ENCODE measurements at regions not wholly inside any gene's neighbourhood (a gene's known extent, or its start where the extent isn't known, plus 50 kb on each side); places are given as distances from the start of the nearest gene placed in this dataset.

- peaks cover 56% of the 10 kb centered on the region for H3K4me1 Mint-ChIP-seq
- no peak overlapping the region for H3K27ac Mint-ChIP-seq
- no peak overlapping the region for H3K4me3 Mint-ChIP-seq
- H3K36me3 Mint-ChIP-seq: no peaks in the 10 kb centered on the region
- H3K9me3 Mint-ChIP-seq: no peaks in the 10 kb centered on the region
- no peaks in the 10 kb centered on the region for H3K27me3 Mint-ChIP-seq
Measured at GRCh38 chr9:22241024-22241423, 205.6 kb upstream of the DMRTA1 start.

- Mint-ChIP-seq H3K36me3 (no peaks in the 10 kb centered on the region), H3K4me3 (no peak overlapping the region), H3K9me3 (no peaks in the 10 kb centered on the region), H3K27ac (peak overlapping the region; percentile 30), H3K4me1 (peaks cover 56% of the 10 kb centered on the region), H3K27me3 (no peaks in the 10 kb centered on the region)
Measured at GRCh38 chr9:22241611-22242010, 205.0 kb upstream of the DMRTA1 start.

- Mint-ChIP-seq H3K27me3 (peaks cover 4% of the 10 kb centered on the region), H3K4me3 (no peak overlapping the region), H3K4me1 (peaks cover 34% of the 10 kb centered on the region), H3K27ac (no peak overlapping the region), H3K9me3 (no peaks in the 10 kb centered on the region), H3K36me3 (no peaks in the 10 kb centered on the region)
Measured at GRCh38 chr9:22244139-22245011, 202.2 kb upstream of the DMRTA1 start.

- Mint-ChIP-seq H3K36me3 (peaks cover 3% of the 10 kb centered on the region), H3K27me3 (peaks cover 12% of the 10 kb centered on the region), H3K27ac (no peak overlapping the region), H3K9me3 (peaks cover 19% of the 10 kb centered on the region), H3K4me3 (no peak overlapping the region), H3K4me1 (no peaks in the 10 kb centered on the region)
Measured at GRCh38 chr9:22255337-22255736, 191.3 kb upstream of the DMRTA1 start.

GRCh38 chr9:22256381-22256780 is 190.2 kb upstream of the DMRTA1 start:
- H3K36me3 Mint-ChIP-seq: peaks cover 3% of the 10 kb centered on the region
- peaks cover 12% of the 10 kb centered on the region for H3K27me3 Mint-ChIP-seq
- no peak overlapping the region for H3K4me3 Mint-ChIP-seq
- H3K9me3 Mint-ChIP-seq: peaks cover 19% of the 10 kb centered on the region
- no peaks in the 10 kb centered on the region for H3K4me1 Mint-ChIP-seq
- no peak overlapping the region for H3K27ac Mint-ChIP-seq

GRCh38 chr9:22257026-22257816 is 189.4 kb upstream of the DMRTA1 start:
- H3K27ac Mint-ChIP-seq: no peak overlapping the region

GRCh38 chr9:22265038-22265437 is 181.6 kb upstream of the DMRTA1 start:
- H3K27me3 Mint-ChIP-seq: peaks cover 4% of the 10 kb centered on the region
- peaks cover 33% of the 10 kb centered on the region for H3K9me3 Mint-ChIP-seq
- H3K27ac Mint-ChIP-seq: no peak overlapping the region
- H3K4me3 Mint-ChIP-seq: no peak overlapping the region
- no peaks in the 10 kb centered on the region for H3K4me1 Mint-ChIP-seq
- H3K36me3 Mint-ChIP-seq: peaks cover 2% of the 10 kb centered on the region

More at GRCh38 chr9:22257026-22257816, 189.4 kb upstream of the DMRTA1 start:
- H3K9me3 Mint-ChIP-seq: peaks cover 12% of the 10 kb centered on the region
- peaks cover 12% of the 10 kb centered on the region for H3K27me3 Mint-ChIP-seq
- H3K36me3 Mint-ChIP-seq: peaks cover 3% of the 10 kb centered on the region
- H3K4me3 Mint-ChIP-seq: no peak overlapping the region
- no peaks in the 10 kb centered on the region for H3K4me1 Mint-ChIP-seq

- no peak overlapping the region for H3K27ac Mint-ChIP-seq
- peaks cover 6% of the 10 kb centered on the region for H3K27me3 Mint-ChIP-seq
- H3K4me1 Mint-ChIP-seq: no peaks in the 10 kb centered on the region
- H3K9me3 Mint-ChIP-seq: peaks cover 33% of the 10 kb centered on the region
- H3K36me3 Mint-ChIP-seq: peaks cover 2% of the 10 kb centered on the region
- no peak overlapping the region for H3K4me3 Mint-ChIP-seq
Measured at GRCh38 chr9:22265534-22265933, 181.1 kb upstream of the DMRTA1 start.

- Mint-ChIP-seq H3K27ac (no peak overlapping the region), H3K9me3 (peaks cover 4% of the 10 kb centered on the region), H3K4me1 (no peaks in the 10 kb centered on the region), H3K27me3 (peaks cover 1% of the 10 kb centered on the region), H3K36me3 (no peaks in the 10 kb centered on the region), H3K4me3 (no peak overlapping the region)
Measured at GRCh38 chr9:22274477-22274876, 172.1 kb upstream of the DMRTA1 start.

- peaks cover 2% of the 10 kb centered on the region for H3K9me3 Mint-ChIP-seq
Measured at GRCh38 chr9:22278426-22278825, 168.2 kb upstream of the DMRTA1 start.

GRCh38 chr9:22279636-22280035 is 167.0 kb upstream of the DMRTA1 start:
- H3K27ac Mint-ChIP-seq: no peak overlapping the region
- H3K4me3 Mint-ChIP-seq: no peak overlapping the region
- H3K9me3 Mint-ChIP-seq: no peaks in the 10 kb centered on the region
- H3K36me3 Mint-ChIP-seq: no peaks in the 10 kb centered on the region
- no peaks in the 10 kb centered on the region for H3K27me3 Mint-ChIP-seq
- no peaks in the 10 kb centered on the region for H3K4me1 Mint-ChIP-seq

More at GRCh38 chr9:22278426-22278825, 168.2 kb upstream of the DMRTA1 start:
- H3K36me3 Mint-ChIP-seq: no peaks in the 10 kb centered on the region
- H3K27ac Mint-ChIP-seq: no peak overlapping the region
- H3K4me1 Mint-ChIP-seq: no peaks in the 10 kb centered on the region
- H3K4me3 Mint-ChIP-seq: no peak overlapping the region
- H3K27me3 Mint-ChIP-seq: no peaks in the 10 kb centered on the region

- Mint-ChIP-seq H3K4me1 (no peaks in the 10 kb centered on the region), H3K27me3 (peaks cover 4% of the 10 kb centered on the region), H3K36me3 (no peaks in the 10 kb centered on the region), H3K9me3 (no peaks in the 10 kb centered on the region), H3K27ac (no peak overlapping the region), H3K4me3 (no peak overlapping the region)
Measured at GRCh38 chr9:22285066-22285465, 161.6 kb upstream of the DMRTA1 start.

- no peaks in the 10 kb centered on the region for H3K9me3 Mint-ChIP-seq
- H3K27me3 Mint-ChIP-seq: peaks cover 5% of the 10 kb centered on the region
- no peak overlapping the region for H3K27ac Mint-ChIP-seq
- H3K4me3 Mint-ChIP-seq: no peak overlapping the region
- H3K36me3 Mint-ChIP-seq: no peaks in the 10 kb centered on the region
- no peaks in the 10 kb centered on the region for H3K4me1 Mint-ChIP-seq
Measured at GRCh38 chr9:22286661-22287060, 160.0 kb upstream of the DMRTA1 start.

- Mint-ChIP-seq H3K36me3 (no peaks in the 10 kb centered on the region), H3K27ac (no peak overlapping the region), H3K27me3 (peaks cover 5% of the 10 kb centered on the region), H3K9me3 (no peaks in the 10 kb centered on the region), H3K4me1 (no peaks in the 10 kb centered on the region), H3K4me3 (no peak overlapping the region)
Measured at GRCh38 chr9:22288661-22289060, 158.0 kb upstream of the DMRTA1 start.

- Mint-ChIP-seq H3K4me1 (no peaks in the 10 kb centered on the region), H3K9me3 (no peaks in the 10 kb centered on the region), H3K4me3 (no peak overlapping the region), H3K27ac (no peak overlapping the region), H3K27me3 (peaks cover 12% of the 10 kb centered on the region), H3K36me3 (no peaks in the 10 kb centered on the region)
Measured at GRCh38 chr9:22307013-22307711, 139.5 kb upstream of the DMRTA1 start.
